ENCODE measurements at regions not wholly inside any gene's neighbourhood (a gene's known extent, or its start where the extent isn't known, plus 50 kb on each side); places are given as distances from the start of the nearest gene placed in this dataset.
"Not testable (repeated sequence)": the region's sequence is repeated elsewhere in the genome, so short reads cannot be mapped to it uniquely, and the experiment has no call there.

GRCh38 chr18:1304392-1304992, 399.8 kb downstream of the ADCYAP1 start:
- DNase-seq = no peak

- no peak for DNase-seq
Observed at GRCh38 chr18:1306641-1307040, 402.0 kb downstream of the ADCYAP1 start.

GRCh38 chr18:1308686-1309085, 404.0 kb downstream of the ADCYAP1 start:
- DNase-seq = no peak

- no peak for DNase-seq
Observed at GRCh38 chr18:1311376-1311775, 406.7 kb downstream of the ADCYAP1 start.

GRCh38 chr18:1335345-1335744, 430.7 kb downstream of the ADCYAP1 start:
- not testable (repeated sequence) for DNase-seq

- no peak for DNase-seq
Observed at GRCh38 chr18:1350931-1351450, 446.3 kb downstream of the ADCYAP1 start.

- DNase-seq = no peak
Observed at GRCh38 chr18:1353025-1353424, 448.4 kb downstream of the ADCYAP1 start.

GRCh38 chr18:1357724-1358123, 453.1 kb downstream of the ADCYAP1 start:
- no peak for DNase-seq

GRCh38 chr18:1361936-1362335, 457.3 kb downstream of the ADCYAP1 start:
- DNase-seq = no peak

GRCh38 chr18:1370552-1370951, 465.9 kb downstream of the ADCYAP1 start:
- DNase-seq = no peak

- DNase-seq = no peak
Observed at GRCh38 chr18:1371724-1372123, 467.1 kb downstream of the ADCYAP1 start.

- no peak for DNase-seq
Observed at GRCh38 chr18:1383465-1383864, 478.8 kb downstream of the ADCYAP1 start.

GRCh38 chr18:1388468-1388867, 483.8 kb downstream of the ADCYAP1 start:
- DNase-seq = not testable (repeated sequence)

GRCh38 chr18:1392046-1392445, 487.4 kb downstream of the ADCYAP1 start:
- no peak for DNase-seq

GRCh38 chr18:1392865-1393734, 488.4 kb downstream of the ADCYAP1 start:
- DNase-seq = no peak

GRCh38 chr18:1393929-1394328, 489.3 kb downstream of the ADCYAP1 start:
- DNase-seq = no peak

- no peak for DNase-seq
Observed at GRCh38 chr18:1394426-1394825, 489.8 kb downstream of the ADCYAP1 start.

- no peak for DNase-seq
Observed at GRCh38 chr18:1394966-1395365, 490.3 kb downstream of the ADCYAP1 start.

GRCh38 chr18:1408376-1408775, 503.7 kb downstream of the ADCYAP1 start:
- no peak for DNase-seq

GRCh38 chr18:1412655-1413322, 508.1 kb downstream of the ADCYAP1 start:
- DNase-seq = no peak

GRCh38 chr18:1413323-1413675, 508.6 kb downstream of the ADCYAP1 start:
- no peak for DNase-seq

GRCh38 chr18:1416074-1416473, 511.4 kb downstream of the ADCYAP1 start:
- DNase-seq = no peak

- no peak for DNase-seq
Observed at GRCh38 chr18:1421502-1421901, 516.8 kb downstream of the ADCYAP1 start.

GRCh38 chr18:1422634-1423033, 518.0 kb downstream of the ADCYAP1 start:
- no peak for DNase-seq
